Mesenchymal stem cell (in vitro differentiated cells and primary cell): ENCODE measurements at regions not wholly inside any gene's neighbourhood (a gene's known extent, or its start where the extent isn't known, plus 50 kb on each side); places are given as distances from the start of the nearest gene placed in this dataset.

Experiments
- DNase-seq: peaks from one replicate; pipeline ENCODE4 v3.0.0-alpha.2; 2013
- H2AFZ ChIP-seq: one replicate; pipeline ENCODE4 v1.6.1; 2013; ENCODE audit warnings: low read depth, mild to moderate bottlenecking, control low read depth, inconsistent platforms, low read length, moderate library complexity
- H2AK5ac ChIP-seq: 2 replicates; pipeline ENCODE4 v1.6.1; 2013; ENCODE audit warnings: low read length, moderate library complexity, mild to moderate bottlenecking, inconsistent platforms; ENCODE audit not compliant: severe bottlenecking
- H2BK120ac ChIP-seq: one replicate; pipeline ENCODE4 v1.6.1; 2013; ENCODE audit warnings: low read depth, mild to moderate bottlenecking, inconsistent platforms, low read length, moderate library complexity
- H2BK12ac ChIP-seq, 2 experiments: one replicate each; pipeline ENCODE4 v1.6.1; 2013; ENCODE audit warnings: inconsistent platforms in 2 of 2, low read length in 2 of 2, mild to moderate bottlenecking in 2 of 2, moderate library complexity in 2 of 2, control low read depth in 1 of 2
- H2BK15ac ChIP-seq: one replicate; pipeline ENCODE4 v1.6.1; 2013; ENCODE audit warnings: mild to moderate bottlenecking, low read depth, inconsistent platforms; ENCODE audit not compliant: poor library complexity, severe bottlenecking
- H2BK5ac ChIP-seq: 2 replicates; pipeline ENCODE4 v1.6.1; 2013; ENCODE audit warnings: low read depth, mild to moderate bottlenecking, low read length, control low read depth, inconsistent platforms; ENCODE audit not compliant: poor library complexity, severe bottlenecking
- H3K14ac ChIP-seq, 2 experiments: one replicate each; pipeline ENCODE4 v1.6.1; 2013; ENCODE audit warnings: inconsistent platforms in 2 of 2, low read length in 2 of 2, control low read depth in 1 of 2, mild to moderate bottlenecking in 1 of 2, moderate library complexity in 1 of 2
- H3K18ac ChIP-seq, 2 experiments: one replicate each; pipeline ENCODE4 v1.6.1; 2013; ENCODE audit warnings: inconsistent platforms in 2 of 2, low read length in 2 of 2, control low read depth in 1 of 2, low read depth in 1 of 2, mild to moderate bottlenecking in 1 of 2
- H3K23ac ChIP-seq, 2 experiments: one replicate each; pipeline ENCODE4 v1.6.1; 2013; ENCODE audit warnings: inconsistent platforms in 2 of 2, low read length in 2 of 2, mild to moderate bottlenecking in 2 of 2, moderate library complexity in 2 of 2, control low read depth in 1 of 2
- H3K27ac ChIP-seq: 2 replicates; pipeline ENCODE4 v1.5.1; 2013; ENCODE audit warnings: mild to moderate bottlenecking, moderate library complexity, low read length, control low read depth, inconsistent platforms; ENCODE audit not compliant: poor library complexity, severe bottlenecking
- H3K27me3 ChIP-seq, 2 experiments: 2 replicates each; pipeline versions ENCODE4 v1.6.1 to v1.7.0; 2013; ENCODE audit warnings: low read length in 2 of 2, mild to moderate bottlenecking in 2 of 2, moderate library complexity in 2 of 2, control low read depth in 1 of 2, inconsistent platforms in 1 of 2; ENCODE audit not compliant: control insufficient read depth in 1 of 2, insufficient read depth in 1 of 2
- H3K36me3 ChIP-seq, 2 experiments: 2 replicates each; pipeline versions ENCODE4 v1.6.1 to v1.7.0; 2013; ENCODE audit warnings: low read length in 2 of 2, control low read depth in 1 of 2, inconsistent platforms in 1 of 2, low read depth in 1 of 2, mild to moderate bottlenecking in 1 of 2; ENCODE audit not compliant: insufficient read depth in 2 of 2, control insufficient read depth in 1 of 2
- H3K4ac ChIP-seq, 2 experiments: one replicate each; pipeline ENCODE4 v1.6.1; 2013; ENCODE audit warnings: inconsistent platforms in 2 of 2, low read length in 2 of 2, mild to moderate bottlenecking in 2 of 2, moderate library complexity in 2 of 2, control low read depth in 1 of 2, low read depth in 1 of 2
- H3K4me1 ChIP-seq: 2 replicates; pipeline ENCODE4 v1.6.1; 2013; ENCODE audit warnings: low read depth, low read length, control low read depth; ENCODE audit not compliant: control insufficient read depth, insufficient read depth
- H3K4me2 ChIP-seq: 2 replicates; pipeline ENCODE4 v1.6.1; 2013; ENCODE audit warnings: low read length, mild to moderate bottlenecking, inconsistent platforms; ENCODE audit not compliant: poor library complexity, severe bottlenecking
- H3K4me3 ChIP-seq, 2 experiments: 2 replicates each; pipeline versions ENCODE4 v1.5.1 to v1.7.0; 2013; ENCODE audit warnings: low read length in 2 of 2, mild to moderate bottlenecking in 2 of 2, control low read depth in 1 of 2, low read depth in 1 of 2; ENCODE audit not compliant: insufficient read depth in 1 of 2
- H3K79me1 ChIP-seq: replicated peaks from 2 replicates; pipeline ENCODE4 v1.6.1; 2013; ENCODE audit warnings: mild to moderate bottlenecking, control low read depth, low read length, inconsistent platforms; ENCODE audit not compliant: poor library complexity, severe bottlenecking
- H3K9ac ChIP-seq: 2 replicates; pipeline ENCODE4 v1.7.0; 2013; ENCODE audit warnings: mild to moderate bottlenecking, low read length, moderate library complexity
- H3K9me3 ChIP-seq: 2 replicates; pipeline ENCODE4 v1.7.0; 2013; ENCODE audit warnings: mild to moderate bottlenecking, low read length; ENCODE audit not compliant: control insufficient read depth
- H4K8ac ChIP-seq: one replicate; pipeline ENCODE4 v1.6.1; 2013; ENCODE audit warnings: inconsistent platforms, mild to moderate bottlenecking, low read length, moderate library complexity
- H4K91ac ChIP-seq: one replicate; pipeline ENCODE4 v1.6.1; 2013; ENCODE audit warnings: mild to moderate bottlenecking, low read length, inconsistent platforms
- WGBS: methylation state at CpG from one replicate; pipeline ENCODE4 v1.1.7; 2013; ENCODE audit warnings: mixed read lengths; 5-methylcytosine and 5-hydroxymethylcytosine counted together

- H3K4me2 ChIP-seq: no peak overlapping the region
- no peak overlapping the region for H3K9ac ChIP-seq
- H4K8ac ChIP-seq: no peak overlapping the region
- H2BK12ac ChIP-seq: no peak overlapping the region
- H3K4ac ChIP-seq: no peak overlapping the region
- no peaks in the 10 kb centered on the region for H3K9me3 ChIP-seq
- H2AK5ac ChIP-seq: no peak overlapping the region
- no peak overlapping the region for H2BK5ac ChIP-seq
- H3K4me1 ChIP-seq: no peaks in the 10 kb centered on the region
- H3K4me3 ChIP-seq: no peak overlapping the region
- H3K79me1 ChIP-seq: no peaks in the 10 kb centered on the region
- no peak overlapping the region for H3K18ac ChIP-seq
- H2AFZ ChIP-seq: no peak overlapping the region
- WGBS: 53% methylated on average over 3 of the region's 3 CpGs
- H4K91ac ChIP-seq: no peak overlapping the region
- H3K36me3 ChIP-seq: no peaks in the 10 kb centered on the region
- DNase-seq: no peak
- no peak overlapping the region for H3K14ac ChIP-seq
- no peak overlapping the region for H2BK120ac ChIP-seq
- H3K27me3 ChIP-seq: peaks cover 0 to 17% of the 10 kb centered on the region in 2 experiments
- H3K23ac ChIP-seq: no peak overlapping the region
- no peak overlapping the region for H3K27ac ChIP-seq
- H2BK15ac ChIP-seq: no peak overlapping the region
Measured at GRCh38 chr11:131305005-131305404, 65.4 kb upstream of the NTM start.

- Histone ChIP-seq H3K79me1 (no peaks in the 10 kb centered on the region), H4K8ac (no peak overlapping the region), H3K4ac (no peak overlapping the region), H2BK5ac (no peak overlapping the region), H3K27ac (no peak overlapping the region), H2BK15ac (no peak overlapping the region), H3K9me3 (no peaks in the 10 kb centered on the region), H3K14ac (no peak overlapping the region), H2AK5ac (no peak overlapping the region), H3K9ac (no peak overlapping the region), H3K4me2 (no peak overlapping the region), H3K27me3 (peaks cover 0 to 12% of the 10 kb centered on the region in 2 experiments), H4K91ac (no peak overlapping the region), H3K23ac (no peak overlapping the region), H2BK12ac (no peak overlapping the region), H3K18ac (no peak overlapping the region), H2BK120ac (no peak overlapping the region), H2AFZ (no peak overlapping the region), H3K36me3 (no peaks in the 10 kb centered on the region), H3K4me1 (no peaks in the 10 kb centered on the region), H3K4me3 (no peak overlapping the region)
- WGBS: 91% methylated on average over 5 of the region's 6 CpGs
- no peak for DNase-seq
Measured at GRCh38 chr11:131307506-131307905, 62.9 kb upstream of the NTM start.

GRCh38 chr11:131309776-131310175 lies 60.6 kb upstream of the NTM start:
- H3K79me1 ChIP-seq: no peaks in the 10 kb centered on the region
- no peak overlapping the region for H3K18ac ChIP-seq
- no peak overlapping the region for H3K27ac ChIP-seq
- no peak overlapping the region for H3K4me3 ChIP-seq
- H2AFZ ChIP-seq: no peak overlapping the region
- H3K4me2 ChIP-seq: no peak overlapping the region
- H2BK15ac ChIP-seq: no peak overlapping the region
- H3K27me3 ChIP-seq: peaks cover 0 to 12% of the 10 kb centered on the region in 2 experiments
- H4K8ac ChIP-seq: no peak overlapping the region
- H2AK5ac ChIP-seq: no peak overlapping the region
- H2BK12ac ChIP-seq: no peak overlapping the region
- H3K14ac ChIP-seq: no peak overlapping the region
- no peak overlapping the region for H3K4ac ChIP-seq
- no peaks in the 10 kb centered on the region for H3K36me3 ChIP-seq
- no peak for DNase-seq
- H3K9ac ChIP-seq: no peak overlapping the region
- no peaks in the 10 kb centered on the region for H3K9me3 ChIP-seq
- H4K91ac ChIP-seq: no peak overlapping the region
- H2BK120ac ChIP-seq: no peak overlapping the region
- no peak overlapping the region for H3K23ac ChIP-seq
- no peaks in the 10 kb centered on the region for H3K4me1 ChIP-seq
- WGBS: 90% methylated on average over 5 of the region's 5 CpGs
- no peak overlapping the region for H2BK5ac ChIP-seq

- Histone ChIP-seq H3K36me3 (no peaks in the 10 kb centered on the region), H3K4me1 (no peaks in the 10 kb centered on the region), H3K27ac (no peak overlapping the region), H3K9me3 (no peaks in the 10 kb centered on the region), H3K9ac (no peak overlapping the region), H2AK5ac (no peak overlapping the region), H3K18ac (no peak overlapping the region), H3K79me1 (no peaks in the 10 kb centered on the region), H3K4me3 (no peak overlapping the region), H2BK15ac (no peak overlapping the region), H3K23ac (no peak overlapping the region), H2BK120ac (no peak overlapping the region), H3K14ac (no peak overlapping the region), H2BK5ac (no peak overlapping the region), H2BK12ac (no peak overlapping the region), H3K4me2 (no peak overlapping the region), H3K27me3 (peaks cover 0 to 5% of the 10 kb centered on the region in 2 experiments), H4K8ac (no peak overlapping the region), H3K4ac (no peak overlapping the region), H2AFZ (no peak overlapping the region), H4K91ac (no peak overlapping the region)
- no peak for DNase-seq
- 76% methylated on average over 10 of the region's 10 CpGs for WGBS
Measured at GRCh38 chr11:131311776-131312514, 58.5 kb upstream of the NTM start.
